H1 (cell line): ENCODE measurements at regions not wholly inside any gene's neighbourhood (a gene's known extent, or its start where the extent isn't known, plus 50 kb on each side); places are given as distances from the start of the nearest gene placed in this dataset.

Experiments used
- CTCF ChIA-PET: fragments of 300-600 bp; sonication (Branson Sonifier 250); formaldehyde crosslinking; loops from one replicate; lab custom pipeline; 2021; ENCODE audit not compliant: partially characterized antibody; lab: Charles Lee
- POLR2A ChIA-PET: fragments of 300-600 bp; sonication (Branson Sonifier 250); formaldehyde crosslinking; loops from one replicate; lab custom pipeline; 2021; ENCODE audit warnings: inconsistent platforms; ENCODE audit not compliant: partially characterized antibody; lab: Charles Lee
- DNase-seq, 2 experiments: peaks; one replicate each; pipeline versions ENCODE4 v3.0.0 to v3.0.0-alpha.2; 2010 to 2022; ENCODE audit warnings: low spot score in 2 of 2, low read depth in 1 of 2, mixed read lengths in 1 of 2
- FAIRE-seq: peaks from 2 replicates; lab custom pipeline; 2011; peaks lifted over from hg19 to GRCh38; lab: Jason Lieb, UNC
- H2AFZ ChIP-seq: 2 replicates; pipeline ENCODE4 v1.8.1; 2012; ENCODE audit warnings: low read length, inconsistent platforms
- H2AK5ac ChIP-seq: 2 replicates; pipeline ENCODE4 v1.6.1; 2013; ENCODE audit warnings: low read depth, low read length
- H2BK120ac ChIP-seq: replicated peaks from 2 replicates; pipeline ENCODE3; 2013; ENCODE audit warnings: low read depth, low read length, inconsistent platforms
- H2BK12ac ChIP-seq: 2 replicates; pipeline ENCODE4 v1.6.1; 2013; ENCODE audit warnings: low read depth, low read length
- H2BK15ac ChIP-seq: 2 replicates; pipeline ENCODE4 v1.6.1; 2013; ENCODE audit warnings: low read length
- H2BK20ac ChIP-seq: 2 replicates; pipeline ENCODE4 v1.6.1; 2013; ENCODE audit warnings: low read length
- H2BK5ac ChIP-seq: 2 replicates; pipeline ENCODE4 v1.6.1; 2013; ENCODE audit warnings: low read depth, low read length
- H3K14ac ChIP-seq: 2 replicates; pipeline ENCODE4 v1.6.1; 2013; ENCODE audit warnings: inconsistent platforms; ENCODE audit not compliant: insufficient read length
- H3K18ac ChIP-seq: 2 replicates; pipeline ENCODE4 v1.6.1; 2013; ENCODE audit warnings: low read length; ENCODE audit errors: extremely low read depth
- H3K23ac ChIP-seq: 2 replicates; pipeline ENCODE4 v1.6.1; 2013; ENCODE audit warnings: inconsistent platforms; ENCODE audit not compliant: insufficient read length
- H3K23me2 ChIP-seq: 2 replicates; pipeline ENCODE4 v1.6.1; 2013; ENCODE audit warnings: low read depth, low read length
- H3K27ac ChIP-seq: 2 replicates; pipeline ENCODE4 v1.6.1; 2011; ENCODE audit warnings: low read depth, low read length, inconsistent platforms
- H3K27me3 ChIP-seq, 4 experiments: replicated peaks in 1 of 4; 1 replicate in 1 of 4; 2 replicates in 3 of 4; pipeline versions ENCODE4 v1.6.1 to v1.8.1; 2011 to 2013; ENCODE audit warnings: low read length in 3 of 4, mild to moderate bottlenecking in 3 of 4, inconsistent platforms in 2 of 4, mixed read lengths in 2 of 4, moderate library complexity in 1 of 4; ENCODE audit not compliant: control insufficient read depth in 3 of 4, insufficient read depth in 3 of 4; ENCODE audit errors: extremely low read depth in 1 of 4
- H3K36me3 ChIP-seq, 4 experiments: 2 replicates each; pipeline versions ENCODE4 v1.6.1 to v1.8.1; 2011 to 2013; ENCODE audit warnings: mild to moderate bottlenecking in 4 of 4, low read length in 3 of 4, moderate library complexity in 2 of 4, control low read depth in 1 of 4, inconsistent platforms in 1 of 4; ENCODE audit not compliant: insufficient read depth in 4 of 4, control insufficient read depth in 2 of 4
- H3K4ac ChIP-seq: replicated peaks from 2 replicates; pipeline ENCODE3; 2013; ENCODE audit warnings: low read length, low read depth, mixed read lengths, inconsistent platforms; ENCODE audit not compliant: insufficient read length
- H3K4me1 ChIP-seq, 4 experiments: replicated peaks in 1 of 4; 1 replicate in 1 of 4; 2 replicates in 3 of 4; pipeline versions ENCODE4 v1.6.1 to v1.8.1; 2011 to 2013; ENCODE audit warnings: low read length in 3 of 4, inconsistent platforms in 2 of 4, mixed read lengths in 1 of 4; ENCODE audit not compliant: insufficient read depth in 4 of 4, control insufficient read depth in 3 of 4
- H3K4me2 ChIP-seq, 2 experiments: 2 replicates each; pipeline versions ENCODE4 v1.6.1 to v1.8.1; 2011 to 2013; ENCODE audit warnings: low read depth in 2 of 2, low read length in 2 of 2, control low read depth in 1 of 2, inconsistent platforms in 1 of 2, mild to moderate bottlenecking in 1 of 2; ENCODE audit not compliant: insufficient read depth in 1 of 2
- H3K4me3 ChIP-seq, 4 experiments: fragments of 200-600, 300-600 bp in 1 of 4; sonication (generic), shearing (Covaris generic), sonication (Bioruptor Twin) in 1 of 4; 2 replicates each; pipeline versions ENCODE4 v1.5.1 to v1.8.1; 2011 to 2016; ENCODE audit warnings: low read length in 4 of 4, low read depth in 3 of 4, control low read depth in 2 of 4, inconsistent platforms in 2 of 4, mild to moderate bottlenecking in 2 of 4, mixed read lengths in 1 of 4, moderate library complexity in 1 of 4; ENCODE audit not compliant: insufficient read depth in 2 of 4; ENCODE audit errors: extremely low read depth in 1 of 4
- H3K56ac ChIP-seq: replicated peaks from 2 replicates; pipeline ENCODE3; 2013; ENCODE audit warnings: low read depth, mild to moderate bottlenecking, mixed read lengths, low read length, inconsistent platforms; ENCODE audit not compliant: insufficient read length
- H3K79me1 ChIP-seq: 2 replicates; pipeline ENCODE4 v1.6.1; 2013; ENCODE audit warnings: low read depth, low read length, control low read depth
- H3K79me2 ChIP-seq, 2 experiments: 2 replicates each; pipeline versions ENCODE4 v1.6.1 to v1.8.1; 2012 to 2013; ENCODE audit warnings: low read length in 2 of 2, mild to moderate bottlenecking in 2 of 2, inconsistent platforms in 1 of 2; ENCODE audit not compliant: insufficient read depth in 2 of 2, control insufficient read depth in 1 of 2
- H3K9ac ChIP-seq, 4 experiments: replicated peaks in 1 of 4; 1 replicate in 1 of 4; 2 replicates in 3 of 4; pipeline versions ENCODE4 v1.6.1 to v1.8.1; 2011 to 2013; ENCODE audit warnings: low read depth in 3 of 4, low read length in 3 of 4, control low read depth in 2 of 4, mild to moderate bottlenecking in 2 of 4, moderate library complexity in 2 of 4, inconsistent platforms in 1 of 4; ENCODE audit errors: extremely low read depth in 1 of 4
- H3K9me3 ChIP-seq, 2 experiments: 2 replicates each; pipeline versions ENCODE4 v1.6.1 to v1.8.1; 2012 to 2013; ENCODE audit warnings: mild to moderate bottlenecking in 2 of 2, moderate library complexity in 2 of 2, control low read depth in 1 of 2, inconsistent platforms in 1 of 2, low read depth in 1 of 2, low read length in 1 of 2, mixed read lengths in 1 of 2; ENCODE audit not compliant: insufficient read depth in 2 of 2
- H4K20me1 ChIP-seq, 2 experiments: replicated peaks in 1 of 2; 2 replicates each; pipeline versions ENCODE3 to v1.8.1; 2011 to 2013; ENCODE audit warnings: inconsistent platforms in 2 of 2, low read length in 2 of 2, mild to moderate bottlenecking in 1 of 2; ENCODE audit not compliant: insufficient read depth in 2 of 2, control insufficient read depth in 1 of 2
- H4K5ac ChIP-seq: 2 replicates; pipeline ENCODE4 v1.6.1; 2013; ENCODE audit warnings: low read length, low read depth, mixed read lengths, inconsistent platforms; ENCODE audit not compliant: insufficient read length
- H4K8ac ChIP-seq: 2 replicates; pipeline ENCODE4 v1.8.0; 2013; ENCODE audit warnings: mild to moderate bottlenecking, moderate library complexity, low read length, inconsistent platforms; ENCODE audit not compliant: insufficient read depth; ENCODE audit errors: extremely low read depth
- H4K91ac ChIP-seq: replicated peaks from 2 replicates; pipeline ENCODE3; 2013; ENCODE audit warnings: low read length, mixed read lengths, inconsistent platforms; ENCODE audit not compliant: insufficient read length
- BACH1 ChIP-seq: IDR thresholded peaks from 2 replicates; pipeline ENCODE4 v1.6.1; 2012; ENCODE audit warnings: low read length, improper control_type of control experiment
- EGR1 ChIP-seq: IDR thresholded peaks from 2 replicates; pipeline ENCODE4 v1.6.1; 2011; ENCODE audit warnings: low read depth, low read length, borderline replicate concordance
- FOSL1 ChIP-seq: IDR thresholded peaks from 2 replicates; pipeline ENCODE4 v1.6.1; 2011; ENCODE audit warnings: mild to moderate bottlenecking, low read depth, low read length, moderate library complexity; ENCODE audit not compliant: insufficient read depth
- GABPA ChIP-seq: IDR thresholded peaks from 2 replicates; pipeline ENCODE4 v1.6.1; 2011; ENCODE audit warnings: mild to moderate bottlenecking, low read length, moderate library complexity, borderline replicate concordance; ENCODE audit not compliant: insufficient read depth
- JUN ChIP-seq: IDR thresholded peaks from 2 replicates; pipeline ENCODE4 v1.6.1; 2011; ENCODE audit warnings: low read depth, mild to moderate bottlenecking, improper control_type of control experiment, low read length
- JUND ChIP-seq: IDR thresholded peaks from 2 replicates; pipeline ENCODE4 v1.6.1; 2011; ENCODE audit warnings: mild to moderate bottlenecking, improper control_type of control experiment, low read length
- SP4 ChIP-seq: IDR thresholded peaks from 2 replicates; pipeline ENCODE4 v1.6.1; 2012; ENCODE audit warnings: low read length, inconsistent platforms
- WGBS, 2 experiments: shearing (Covaris generic) in 1 of 2; methylation state at CpG; one replicate each; pipeline versions ENCODE4 v1.1.6 to v1.1.7; 2013 to 2015; ENCODE audit warnings: low lambda C conversion rate in 2 of 2, mixed read lengths in 2 of 2, inconsistent platforms in 1 of 2, low coverage in 1 of 2, missing lambda C conversion rate in 1 of 2; ENCODE audit not compliant: insufficient replicate concordance in 2 of 2, insufficient coverage in 1 of 2, insufficient read length in 1 of 2; ENCODE audit errors: extremely low coverage in 1 of 2, missing lambda C conversion rate in 1 of 2; 5-methylcytosine and 5-hydroxymethylcytosine counted together
- TF ChIP-seq, protein P1 (sequence below): IDR thresholded peaks from 2 replicates; pipeline ENCODE4 v1.6.1; 2012; ENCODE audit warnings: inconsistent platforms
- TF ChIP-seq, protein P2 (sequence below), 3 experiments: IDR thresholded peaks; 1 replicate in 2 of 3; 2 replicates in 1 of 3; pipeline versions ENCODE4 v1.5.1 to v1.6.1; 2011; ENCODE audit warnings: low read length in 3 of 3, mild to moderate bottlenecking in 3 of 3, inconsistent platforms in 2 of 3, low read depth in 1 of 3, moderate library complexity in 1 of 3; ENCODE audit not compliant: insufficient read depth in 1 of 3; ENCODE audit errors: control extremely low read depth in 1 of 3

DNA sequence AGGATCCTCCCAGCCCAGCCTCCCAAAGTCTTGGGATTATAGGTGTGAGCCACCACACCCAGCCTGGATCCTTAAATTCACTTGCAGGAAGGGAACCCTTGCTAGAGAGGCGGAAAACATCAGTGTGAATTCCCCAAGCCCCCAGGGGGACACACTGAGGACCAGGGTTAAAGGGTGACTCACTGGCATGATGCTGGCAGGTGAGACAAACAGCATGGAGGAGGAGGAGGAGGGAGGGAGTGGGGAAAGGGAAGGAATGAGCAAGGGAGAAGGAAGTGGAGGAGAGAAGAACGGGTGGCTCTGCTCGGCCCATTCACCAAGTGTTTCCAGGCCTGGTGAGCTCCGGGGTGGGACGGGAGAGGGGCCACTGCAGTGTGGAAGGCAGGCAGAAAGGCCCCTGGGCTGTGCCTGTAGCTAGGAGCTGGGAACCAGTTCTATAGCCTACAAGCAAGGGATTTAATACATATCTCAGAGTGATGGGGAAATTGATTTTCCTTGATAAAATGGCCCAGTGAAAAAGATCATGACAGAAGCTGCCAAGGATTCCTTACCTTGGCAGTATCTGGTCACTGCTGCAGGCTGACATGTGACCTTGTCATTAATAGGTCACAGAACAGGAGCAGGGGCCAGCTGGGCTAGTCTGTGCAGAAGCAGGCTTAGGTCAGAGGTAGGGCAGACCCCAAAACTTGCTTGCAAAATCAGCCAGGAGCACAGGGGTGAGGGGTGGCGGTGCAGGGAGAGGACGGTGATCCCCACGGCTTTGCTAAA lies 370.2 kb downstream of the SHANK2 start:
- no peaks in the 10 kb centered on the region for H3K9me3 ChIP-seq
- H3K36me3 ChIP-seq: no peaks in the 10 kb centered on the region
- no peak overlapping the region for H3K14ac ChIP-seq
- H3K27me3 ChIP-seq: no peaks in the 10 kb centered on the region
- no peaks in the 10 kb centered on the region; the same call in 1 of the 2 replicates for H3K79me1 ChIP-seq
- H3K27ac ChIP-seq: no peak overlapping the region
- H4K20me1 ChIP-seq: peaks cover 5 to 9% of the 10 kb centered on the region in 2 experiments
- H2BK20ac ChIP-seq: no peak overlapping the region
- H2AK5ac ChIP-seq: no peak overlapping the region
- H3K4me3 ChIP-seq: no peak overlapping the region
- CTCF ChIA-PET: interaction anchor here (0.6 to 1.5 kb wide), 4 partner anchors 10 to 91 kb away, joined by 3 to 6 read pairs (median 3); no protein-coding TSS in a partner anchor
- POLR2A ChIA-PET: interaction anchor here (1.9 kb wide), 1 partner anchor 11 kb away, joined by 4 read pairs; no protein-coding TSS in a partner anchor
- H2BK120ac ChIP-seq: no peak overlapping the region
- H3K9ac ChIP-seq: no peak overlapping the region
- DNase-seq (no peak), FAIRE-seq (no peak)
- H4K5ac ChIP-seq: no peak overlapping the region
- no peak overlapping the region for H2AFZ ChIP-seq
- no peaks in the 10 kb centered on the region; a peak in 1 of 4 replicates for H3K79me2 ChIP-seq
- no peaks in the 10 kb centered on the region for H3K23me2 ChIP-seq
- H4K91ac ChIP-seq: no peak overlapping the region
- H3K56ac ChIP-seq: no peak overlapping the region
- no peak overlapping the region for H2BK15ac ChIP-seq
- H4K8ac ChIP-seq: no peak overlapping the region
- 0 out of 2 replicates have a peak overlapping the region, but pooled peaks have one; percentile 17 for H2BK12ac ChIP-seq
- peaks cover 0 to 6% (median 5%) of the 10 kb centered on the region in 4 experiments; a peak in 2 of 7 replicates for H3K4me1 ChIP-seq
- no peak overlapping the region; the same call in 1 of the 2 replicates for H3K18ac ChIP-seq
- H3K4me2 ChIP-seq: no peak overlapping the region
- no peak overlapping the region for H3K23ac ChIP-seq
- WGBS, 2 experiments: 85% methylated on average over 8 of the region's 8 CpGs; no CpG with 5 or more reads in 1 of the 2 experiments
- H3K4ac ChIP-seq: no peak overlapping the region
- 0 out of 2 replicates have a peak overlapping the region, but pooled peaks have one; percentile 35 for H2BK5ac ChIP-seq
- TF ChIP-seq SP4: no peak
- no peak for TF ChIP-seq FOSL1
- no peak for TF ChIP-seq EGR1
- TF ChIP-seq, protein P1, sequence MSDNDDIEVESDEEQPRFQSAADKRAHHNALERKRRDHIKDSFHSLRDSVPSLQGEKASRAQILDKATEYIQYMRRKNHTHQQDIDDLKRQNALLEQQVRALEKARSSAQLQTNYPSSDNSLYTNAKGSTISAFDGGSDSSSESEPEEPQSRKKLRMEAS: no peak
- TF ChIP-seq, protein P2, sequence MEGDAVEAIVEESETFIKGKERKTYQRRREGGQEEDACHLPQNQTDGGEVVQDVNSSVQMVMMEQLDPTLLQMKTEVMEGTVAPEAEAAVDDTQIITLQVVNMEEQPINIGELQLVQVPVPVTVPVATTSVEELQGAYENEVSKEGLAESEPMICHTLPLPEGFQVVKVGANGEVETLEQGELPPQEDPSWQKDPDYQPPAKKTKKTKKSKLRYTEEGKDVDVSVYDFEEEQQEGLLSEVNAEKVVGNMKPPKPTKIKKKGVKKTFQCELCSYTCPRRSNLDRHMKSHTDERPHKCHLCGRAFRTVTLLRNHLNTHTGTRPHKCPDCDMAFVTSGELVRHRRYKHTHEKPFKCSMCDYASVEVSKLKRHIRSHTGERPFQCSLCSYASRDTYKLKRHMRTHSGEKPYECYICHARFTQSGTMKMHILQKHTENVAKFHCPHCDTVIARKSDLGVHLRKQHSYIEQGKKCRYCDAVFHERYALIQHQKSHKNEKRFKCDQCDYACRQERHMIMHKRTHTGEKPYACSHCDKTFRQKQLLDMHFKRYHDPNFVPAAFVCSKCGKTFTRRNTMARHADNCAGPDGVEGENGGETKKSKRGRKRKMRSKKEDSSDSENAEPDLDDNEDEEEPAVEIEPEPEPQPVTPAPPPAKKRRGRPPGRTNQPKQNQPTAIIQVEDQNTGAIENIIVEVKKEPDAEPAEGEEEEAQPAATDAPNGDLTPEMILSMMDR (IDR thresholded peaks at IDR 0.05; ENCODE audit: control extremely low read depth in 1 of 3, insufficient read depth in 1 of 3, low read depth in 1 of 3, low read length in 3 of 3): no peak
- TF ChIP-seq BACH1: no peak
- no peak for TF ChIP-seq GABPA
- TF ChIP-seq JUN: no peak
- TF ChIP-seq JUND: no peak
